WTC11 (cell line): ENCODE measurements at regions not wholly inside any gene's neighbourhood (a gene's known extent, or its start where the extent isn't known, plus 50 kb on each side); places are given as distances from the start of the nearest gene placed in this dataset.

Experiments
- ATAC-seq: fragments of 200-7000 bp; cut with Tn5 transposase; 2 replicates; pipeline ENCODE4 v1.10.0; 2021; ENCODE audit warnings: mild to moderate bottlenecking, moderate library complexity
- CTCF ChIA-PET: fragments of 300-600 bp; sonication (Branson Sonifier 250); formaldehyde crosslinking; loops from one replicate; lab custom pipeline; 2021; ENCODE audit warnings: antibody characterized with exemption; lab: Charles Lee
- POLR2A ChIA-PET: fragments of 350-600 bp; sonication (Branson Sonifier 250); formaldehyde crosslinking; loops from one replicate; lab custom pipeline; 2021; ENCODE audit warnings: antibody characterized with exemption; lab: Charles Lee
- DNase-seq: peaks from one replicate; pipeline ENCODE4 v3.0.0; 2021; ENCODE audit warnings: low spot score
- H3K27ac Mint-ChIP-seq: 2 replicates; pipeline ENCODE4 v1.8.0; 2021; ENCODE audit warnings: mixed read lengths
- H3K27me3 Mint-ChIP-seq: 2 replicates; pipeline ENCODE4 v1.8.0; 2021; ENCODE audit warnings: low read depth, mild to moderate bottlenecking, moderate library complexity, mixed read lengths
- H3K36me3 Mint-ChIP-seq: 2 replicates; pipeline ENCODE4 v1.8.0; 2021; ENCODE audit warnings: mixed read lengths
- H3K4me1 Mint-ChIP-seq: 2 replicates; pipeline ENCODE4 v1.8.0; 2022; ENCODE audit warnings: mixed read lengths
- H3K4me3 Mint-ChIP-seq: 2 replicates; pipeline ENCODE4 v1.8.0; 2021; ENCODE audit warnings: mild to moderate bottlenecking, moderate library complexity, mixed read lengths
- H3K9me3 Mint-ChIP-seq: 2 replicates; pipeline ENCODE4 v1.8.0; 2021; ENCODE audit warnings: mixed read lengths
- ATF1 ChIP-seq: sonication (generic); formaldehyde crosslinking; IDR thresholded peaks from 2 replicates; pipeline ENCODE4 v1.8.1; 2023; ENCODE audit warnings: mild to moderate bottlenecking, moderate library complexity, missing genetic modification reagents
- GRHL2 ChIP-seq: fragments of 250-450 bp; sonication (Bioruptor Pico); IDR thresholded peaks from 2 replicates; pipeline ENCODE4 v1.8.0; 2022; ENCODE audit warnings: mild to moderate bottlenecking, moderate library complexity; ENCODE audit not compliant: insufficient replicate concordance, severe bottlenecking
- JAZF1 ChIP-seq: fragments of 250-450 bp; sonication (Bioruptor Pico); IDR thresholded peaks from 2 replicates; pipeline ENCODE4 v1.9.0; 2021; ENCODE audit warnings: moderate library complexity, mild to moderate bottlenecking, inconsistent platforms
- KAT7 ChIP-seq: sonication (generic); formaldehyde crosslinking; IDR thresholded peaks from 2 replicates; pipeline ENCODE4 v1.8.1; 2023; ENCODE audit warnings: missing genetic modification reagents, mild to moderate bottlenecking, borderline replicate concordance
- MXD4 ChIP-seq: fragments of 250-450 bp; sonication (Bioruptor Pico); IDR thresholded peaks from 2 replicates; pipeline ENCODE4 v1.8.0; 2021; ENCODE audit warnings: mild to moderate bottlenecking, moderate library complexity, borderline replicate concordance
- SMAD4 ChIP-seq: sonication (generic); formaldehyde crosslinking; IDR thresholded peaks from 2 replicates; pipeline ENCODE4 v1.8.0; 2022; ENCODE audit warnings: mild to moderate bottlenecking, missing genetic modification reagents
- SP1 ChIP-seq: sonication (generic); formaldehyde crosslinking; conservative IDR thresholded peaks from 2 replicates; pipeline ENCODE4 v1.8.1; 2022; ENCODE audit warnings: missing genetic modification reagents
- TEAD1 ChIP-seq: sonication (generic); formaldehyde crosslinking; IDR thresholded peaks from 2 replicates; pipeline ENCODE4 v1.8.0; 2022; ENCODE audit warnings: mild to moderate bottlenecking, missing genetic modification reagents
- TP53 ChIP-seq: sonication (generic); formaldehyde crosslinking; IDR thresholded peaks from 2 replicates; pipeline ENCODE4 v1.8.1; 2023; ENCODE audit warnings: mild to moderate bottlenecking, missing genetic modification reagents
- ZNF138 ChIP-seq: sonication (generic); formaldehyde crosslinking; conservative IDR thresholded peaks from 2 replicates; pipeline ENCODE4 v1.8.1; 2022; ENCODE audit warnings: mild to moderate bottlenecking, moderate library complexity, missing genetic modification reagents
- ZNF232 ChIP-seq: sonication (generic); formaldehyde crosslinking; IDR thresholded peaks from 2 replicates; pipeline ENCODE4 v1.8.0; 2022; ENCODE audit warnings: mild to moderate bottlenecking, missing genetic modification reagents
- ZNF416 ChIP-seq: fragments of 250-450 bp; sonication (Bioruptor Pico); IDR thresholded peaks from 2 replicates; pipeline ENCODE4 v1.9.0; 2021; ENCODE audit warnings: mild to moderate bottlenecking, inconsistent platforms
- TF ChIP-seq, protein P1 (sequence below): sonication (generic); formaldehyde crosslinking; IDR thresholded peaks from 2 replicates; pipeline ENCODE4 v1.8.1; 2022; ENCODE audit warnings: mild to moderate bottlenecking, moderate library complexity, missing genetic modification reagents
- TF ChIP-seq, protein P2 (sequence below): fragments of 250-450 bp; sonication (Bioruptor Pico); IDR thresholded peaks from 2 replicates; pipeline ENCODE4 v1.9.0; 2021; ENCODE audit warnings: moderate library complexity, mild to moderate bottlenecking, inconsistent platforms, borderline replicate concordance
- TF ChIP-seq, protein P3 (sequence below): sonication (generic); formaldehyde crosslinking; IDR thresholded peaks from 2 replicates; pipeline ENCODE4 v1.8.0; 2023; ENCODE audit warnings: mild to moderate bottlenecking, missing genetic modification reagents
- TF ChIP-seq, protein P4 (sequence below): fragments of 250-450 bp; sonication (Bioruptor Pico); IDR thresholded peaks from 2 replicates; pipeline ENCODE4 v1.9.0; 2021; ENCODE audit warnings: mild to moderate bottlenecking

DNA sequence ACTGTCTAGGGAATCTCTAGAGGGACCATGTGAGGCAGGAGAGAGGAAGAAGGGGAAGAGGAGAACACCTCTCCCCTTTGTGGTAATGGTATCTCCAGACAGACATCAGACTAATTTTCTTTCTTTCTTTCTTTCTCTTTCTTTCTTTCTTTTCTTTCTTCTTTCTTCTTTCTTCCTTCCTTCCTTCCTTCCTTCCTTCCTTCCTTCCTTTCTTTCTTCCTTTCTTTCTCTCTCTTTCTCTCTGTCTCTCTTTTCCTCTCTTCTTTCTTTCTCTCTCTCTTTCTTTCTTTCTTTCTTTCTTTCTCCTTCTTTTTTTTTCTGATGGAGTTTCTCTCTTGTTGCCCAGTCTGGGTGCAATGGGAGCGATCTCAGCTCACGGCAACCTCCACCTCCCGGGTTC, 73.2 kb upstream of the PAX2 start:
- POLR2A ChIA-PET, result no interaction called here
- H3K4me1 Mint-ChIP-seq, result peaks cover 28% of the 10 kb centered on the region
- CTCF ChIA-PET, result interaction anchor here (1.8 kb wide), 1 partner anchor 102 kb away, joined by 10 read pairs; no protein-coding TSS in a partner anchor

DNA sequence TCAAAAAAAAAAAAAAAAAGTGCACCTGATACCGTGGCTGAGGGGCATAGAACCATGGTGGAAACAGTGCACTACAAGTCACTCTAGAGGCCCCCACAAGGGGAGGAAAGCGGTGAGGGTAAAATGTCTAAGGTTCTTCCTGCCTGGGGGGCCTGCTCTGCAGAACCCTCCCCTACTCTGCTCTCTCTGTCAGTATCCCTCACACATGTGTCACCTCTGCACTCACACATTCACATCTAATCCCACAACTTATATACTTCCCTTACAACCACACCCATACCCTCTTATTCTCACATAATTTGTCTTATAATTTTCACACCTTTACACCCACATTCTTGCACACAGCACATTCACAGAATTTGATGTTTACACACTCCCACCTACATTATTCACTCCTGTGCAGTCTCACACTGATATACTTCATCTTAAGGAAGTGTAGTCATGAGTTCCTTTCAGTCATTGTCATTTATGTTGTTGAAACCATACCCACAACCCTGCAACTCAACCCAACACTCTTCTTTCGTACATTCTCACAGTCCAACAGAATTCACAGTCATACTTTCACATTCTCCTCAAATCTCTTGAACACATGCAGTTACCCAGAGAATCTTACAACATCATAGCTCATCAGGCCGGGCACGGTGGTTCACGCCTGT, 68.0 kb upstream of the PAX2 start:
- CTCF ChIA-PET, result interaction anchor here (1.0 kb wide), 1 partner anchor 49 kb away, joined by 3 read pairs; no protein-coding TSS in a partner anchor
- TF ChIP-seq SMAD4 (CRISPR knock-in tag) (no peak), ZNF232 (CRISPR knock-in tag) (no peak), TEAD1 (CRISPR knock-in tag) (no peak), TP53 (CRISPR knock-in tag) (no peak)
- TF ChIP-seq, protein P1, sequence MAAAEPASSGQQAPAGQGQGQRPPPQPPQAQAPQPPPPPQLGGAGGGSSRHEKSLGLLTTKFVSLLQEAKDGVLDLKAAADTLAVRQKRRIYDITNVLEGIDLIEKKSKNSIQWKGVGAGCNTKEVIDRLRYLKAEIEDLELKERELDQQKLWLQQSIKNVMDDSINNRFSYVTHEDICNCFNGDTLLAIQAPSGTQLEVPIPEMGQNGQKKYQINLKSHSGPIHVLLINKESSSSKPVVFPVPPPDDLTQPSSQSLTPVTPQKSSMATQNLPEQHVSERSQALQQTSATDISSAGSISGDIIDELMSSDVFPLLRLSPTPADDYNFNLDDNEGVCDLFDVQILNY (CRISPR knock-in tag), result no peak
- no peak overlapping the region for H3K27ac Mint-ChIP-seq
- H3K4me1 Mint-ChIP-seq, result peaks cover 8% of the 10 kb centered on the region; the same call in 1 of the 2 replicates
- H3K4me3 Mint-ChIP-seq, result no peak overlapping the region
- no peak for DNase-seq
- H3K27me3 Mint-ChIP-seq, result peaks cover 65% of the 10 kb centered on the region
- H3K9me3 Mint-ChIP-seq, result no peaks in the 10 kb centered on the region
- H3K36me3 Mint-ChIP-seq, result no peaks in the 10 kb centered on the region
- POLR2A ChIA-PET, result no interaction called here
- ATAC-seq, result no peak

More for the DNA sequence above, 73.2 kb upstream of the PAX2 start:
- Mint-ChIP-seq H3K36me3 (no peaks in the 10 kb centered on the region), H3K4me3 (no peak overlapping the region), H3K27me3 (peaks cover 59% of the 10 kb centered on the region), H3K9me3 (no peaks in the 10 kb centered on the region), H3K27ac (no peak overlapping the region)
- no peak for ATAC-seq
- TF ChIP-seq KAT7 (no peak), GRHL2 (no peak), ZNF416 (CRISPR knock-in tag) (no peak), ZNF138 (CRISPR knock-in tag) (no peak)
- TF ChIP-seq, protein P2, sequence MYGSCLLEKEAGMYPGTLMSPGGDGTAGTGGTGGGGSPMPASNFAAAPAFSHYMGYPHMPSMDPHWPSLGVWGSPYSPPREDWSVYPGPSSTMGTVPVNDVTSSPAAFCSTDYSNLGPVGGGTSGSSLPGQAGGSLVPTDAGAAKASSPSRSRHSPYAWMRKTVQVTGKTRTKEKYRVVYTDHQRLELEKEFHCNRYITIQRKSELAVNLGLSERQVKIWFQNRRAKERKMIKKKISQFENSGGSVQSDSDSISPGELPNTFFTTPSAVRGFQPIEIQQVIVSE (CRISPR knock-in tag), result no peak
- no peak for DNase-seq

DNA sequence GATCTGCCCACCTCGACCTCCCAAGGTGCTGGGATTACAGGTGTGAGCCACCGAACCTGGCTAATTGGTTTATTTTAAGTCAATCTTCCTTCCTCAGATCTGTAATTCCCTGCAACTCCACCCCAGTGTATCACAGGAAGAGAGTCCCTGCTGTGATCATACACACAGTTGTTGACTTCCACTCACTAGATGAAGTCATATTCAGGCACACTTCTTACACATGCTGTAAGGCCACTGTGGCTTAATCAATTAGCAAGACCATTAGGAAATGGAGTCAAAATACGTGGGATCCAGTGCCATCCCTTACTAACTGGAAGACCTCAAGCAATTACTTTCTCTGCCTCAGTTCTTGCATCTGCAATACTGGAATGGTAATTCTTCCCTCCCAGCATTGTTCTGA, 66.1 kb upstream of the PAX2 start:
- CTCF ChIA-PET, result interaction anchor here (0.9 to 1.7 kb wide), 3 partner anchors 42 to 117 kb away, joined by 3 to 5 read pairs (median 3); no protein-coding TSS in a partner anchor
- no peaks in the 10 kb centered on the region for H3K9me3 Mint-ChIP-seq

More for the DNA sequence above, 66.1 kb upstream of the PAX2 start:
- Mint-ChIP-seq H3K27me3 (peaks cover 68% of the 10 kb centered on the region), H3K4me3 (no peak overlapping the region), H3K27ac (no peak overlapping the region), H3K4me1 (peaks cover 25% of the 10 kb centered on the region), H3K36me3 (no peaks in the 10 kb centered on the region)
- POLR2A ChIA-PET, result no interaction called here
- TF ChIP-seq, protein P3, sequence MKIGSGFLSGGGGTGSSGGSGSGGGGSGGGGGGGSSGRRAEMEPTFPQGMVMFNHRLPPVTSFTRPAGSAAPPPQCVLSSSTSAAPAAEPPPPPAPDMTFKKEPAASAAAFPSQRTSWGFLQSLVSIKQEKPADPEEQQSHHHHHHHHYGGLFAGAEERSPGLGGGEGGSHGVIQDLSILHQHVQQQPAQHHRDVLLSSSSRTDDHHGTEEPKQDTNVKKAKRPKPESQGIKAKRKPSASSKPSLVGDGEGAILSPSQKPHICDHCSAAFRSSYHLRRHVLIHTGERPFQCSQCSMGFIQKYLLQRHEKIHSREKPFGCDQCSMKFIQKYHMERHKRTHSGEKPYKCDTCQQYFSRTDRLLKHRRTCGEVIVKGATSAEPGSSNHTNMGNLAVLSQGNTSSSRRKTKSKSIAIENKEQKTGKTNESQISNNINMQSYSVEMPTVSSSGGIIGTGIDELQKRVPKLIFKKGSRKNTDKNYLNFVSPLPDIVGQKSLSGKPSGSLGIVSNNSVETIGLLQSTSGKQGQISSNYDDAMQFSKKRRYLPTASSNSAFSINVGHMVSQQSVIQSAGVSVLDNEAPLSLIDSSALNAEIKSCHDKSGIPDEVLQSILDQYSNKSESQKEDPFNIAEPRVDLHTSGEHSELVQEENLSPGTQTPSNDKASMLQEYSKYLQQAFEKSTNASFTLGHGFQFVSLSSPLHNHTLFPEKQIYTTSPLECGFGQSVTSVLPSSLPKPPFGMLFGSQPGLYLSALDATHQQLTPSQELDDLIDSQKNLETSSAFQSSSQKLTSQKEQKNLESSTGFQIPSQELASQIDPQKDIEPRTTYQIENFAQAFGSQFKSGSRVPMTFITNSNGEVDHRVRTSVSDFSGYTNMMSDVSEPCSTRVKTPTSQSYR (CRISPR knock-in tag), result no peak
- TF ChIP-seq, protein P4, sequence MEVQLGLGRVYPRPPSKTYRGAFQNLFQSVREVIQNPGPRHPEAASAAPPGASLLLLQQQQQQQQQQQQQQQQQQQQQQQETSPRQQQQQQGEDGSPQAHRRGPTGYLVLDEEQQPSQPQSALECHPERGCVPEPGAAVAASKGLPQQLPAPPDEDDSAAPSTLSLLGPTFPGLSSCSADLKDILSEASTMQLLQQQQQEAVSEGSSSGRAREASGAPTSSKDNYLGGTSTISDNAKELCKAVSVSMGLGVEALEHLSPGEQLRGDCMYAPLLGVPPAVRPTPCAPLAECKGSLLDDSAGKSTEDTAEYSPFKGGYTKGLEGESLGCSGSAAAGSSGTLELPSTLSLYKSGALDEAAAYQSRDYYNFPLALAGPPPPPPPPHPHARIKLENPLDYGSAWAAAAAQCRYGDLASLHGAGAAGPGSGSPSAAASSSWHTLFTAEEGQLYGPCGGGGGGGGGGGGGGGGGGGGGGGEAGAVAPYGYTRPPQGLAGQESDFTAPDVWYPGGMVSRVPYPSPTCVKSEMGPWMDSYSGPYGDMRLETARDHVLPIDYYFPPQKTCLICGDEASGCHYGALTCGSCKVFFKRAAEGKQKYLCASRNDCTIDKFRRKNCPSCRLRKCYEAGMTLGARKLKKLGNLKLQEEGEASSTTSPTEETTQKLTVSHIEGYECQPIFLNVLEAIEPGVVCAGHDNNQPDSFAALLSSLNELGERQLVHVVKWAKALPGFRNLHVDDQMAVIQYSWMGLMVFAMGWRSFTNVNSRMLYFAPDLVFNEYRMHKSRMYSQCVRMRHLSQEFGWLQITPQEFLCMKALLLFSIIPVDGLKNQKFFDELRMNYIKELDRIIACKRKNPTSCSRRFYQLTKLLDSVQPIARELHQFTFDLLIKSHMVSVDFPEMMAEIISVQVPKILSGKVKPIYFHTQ (CRISPR knock-in tag), result no peak
- TF ChIP-seq SP1 (CRISPR knock-in tag) (no peak), MXD4 (CRISPR knock-in tag) (no peak), ATF1 (CRISPR knock-in tag) (no peak), JAZF1 (CRISPR knock-in tag) (no peak), ZNF232 (CRISPR knock-in tag) (no peak)
- TF ChIP-seq, protein P1 (CRISPR knock-in tag), result no peak
- ATAC-seq (no peak), DNase-seq (no peak)
